Ovary (tissue), 7 donors: ENCODE measurements at regions not wholly inside any gene's neighbourhood (a gene's known extent, or its start where the extent isn't known, plus 50 kb on each side); places are given as distances from the start of the nearest gene placed in this dataset.

Source experiments
- DNase-seq, 5 donors: peaks; one replicate each; pipeline ENCODE4 v3.0.0-alpha.2; 2019 to 2020
- H3K27ac ChIP-seq, 2 donors: fragments of 200-600 bp; one replicate each; pipeline versions ENCODE4 v1.5.1 to v1.8.0; 2019 to 2022
- H3K27me3 ChIP-seq: fragments of 200-600 bp; one replicate; pipeline ENCODE4 v1.8.0; 2022
- H3K36me3 ChIP-seq: fragments of 200-600 bp; sonication (generic); one replicate; pipeline ENCODE4 v1.5.1; 2019
- H3K4me1 ChIP-seq: one replicate; pipeline ENCODE4 v1.8.1; 2013; ENCODE audit warnings: mild to moderate bottlenecking, moderate library complexity; ENCODE audit not compliant: insufficient read depth
- H3K4me3 ChIP-seq: fragments of 200-600 bp; sonication (generic); one replicate; pipeline ENCODE4 v1.5.1; 2017
- H3K9me3 ChIP-seq, 2 donors: fragments of 200-600 bp in 1 of 2; sonication (generic) in 1 of 2; one replicate each; pipeline versions ENCODE4 v1.5.1 to v1.8.1; 2013 to 2019; ENCODE audit warnings: mild to moderate bottlenecking in 1 of 2, moderate library complexity in 1 of 2
- CTCF ChIP-seq, 3 donors: fragments of 450-650 bp in 2 of 3; fragments of 200-600 bp in 1 of 3; IDR thresholded peaks; one replicate each; pipeline versions ENCODE4 v1.5.1 to v1.8.0; 2016 to 2022; ENCODE audit warnings: antibody characterized with exemption in 3 of 3, mild to moderate bottlenecking in 1 of 3
- EP300 ChIP-seq: sonication (generic); formaldehyde crosslinking; IDR thresholded peaks from one replicate; pipeline ENCODE4 v1.6.1; 2017; ENCODE audit warnings: antibody characterized with exemption
- POLR2A ChIP-seq: fragments of 450-650 bp; IDR thresholded peaks from one replicate; pipeline ENCODE4 v1.6.1; 2017; ENCODE audit warnings: antibody characterized with exemption, mild to moderate bottlenecking, moderate library complexity
- WGBS, 3 donors: extraction: QIAGEN DNeasy Blood & Tissue Kit in 1 of 3; methylation state at CpG; one replicate each; pipeline versions ENCODE4 v1.1.5 to v1.1.7; 2013 to 2017; 5-methylcytosine and 5-hydroxymethylcytosine counted together
- intact Hi-C, 4 donors: fragments of 100-400 bp; cut with DNase I; formaldehyde crosslinking; loops; one replicate each; pipeline versions ENCODE4 v1.11.0 to v1.15.1; 2022 to 2023
- donor health status: DM: no; HTN: no; CAD: no; lungs with moderate emphysema.
- donor health status: DM: no; HTN: no; CAD: no.
- donor health status: Bipolar disorder and iron deficiency.
- donor health status: DM: no; HTN: no; CAD: no.
- donor health status: DM: yes; HTN: yes; CAD: no.

GRCh38 chr6:23448281-23448680, 677.7 kb upstream of the NRSN1 start:
- DNase-seq: no peak
- H3K27me3 ChIP-seq: no peaks in the 10 kb centered on the region
- H3K4me1 ChIP-seq: no peaks in the 10 kb centered on the region
- H3K4me3 ChIP-seq: no peak overlapping the region
- H3K27ac ChIP-seq: no peak overlapping the region
- TF ChIP-seq EP300 (no peak), CTCF (IDR thresholded peaks at IDR 0.05) (no peak), POLR2A (no peak)
- intact Hi-C loops: no loop called here
- WGBS, 3 donors: 75 to 97% (median 95%) methylated on average over 2 of the region's 2 CpGs
- H3K9me3 ChIP-seq: no peaks in the 10 kb centered on the region
- H3K36me3 ChIP-seq: no peaks in the 10 kb centered on the region

- Histone ChIP-seq H3K9me3 (no peaks in the 10 kb centered on the region), H3K4me1 (no peaks in the 10 kb centered on the region), H3K4me3 (no peak overlapping the region), H3K27me3 (no peaks in the 10 kb centered on the region), H3K27ac (no peak overlapping the region), H3K36me3 (no peaks in the 10 kb centered on the region)
- intact Hi-C loops: no loop called here
- 56 to 61% (median 58%) methylated on average over 5 of the region's 5 CpGs for WGBS, 3 donors
- no peak for TF ChIP-seq EP300
- no peak for TF ChIP-seq CTCF (IDR thresholded peaks at IDR 0.05)
- no peak for TF ChIP-seq POLR2A
- no peak for DNase-seq
Observed at GRCh38 chr6:23454080-23454976, 671.7 kb upstream of the NRSN1 start.

- DNase-seq: no peak
- 91 to 96% (median 94%) methylated on average over 2 of the region's 2 CpGs for WGBS, 3 donors
- TF ChIP-seq CTCF (IDR thresholded peaks at IDR 0.05) (no peak), EP300 (no peak), POLR2A (no peak)
- no peaks in the 10 kb centered on the region for H3K9me3 ChIP-seq
- H3K27me3 ChIP-seq: no peaks in the 10 kb centered on the region
- H3K4me1 ChIP-seq: no peaks in the 10 kb centered on the region
- no peak overlapping the region for H3K27ac ChIP-seq
- H3K4me3 ChIP-seq: no peak overlapping the region
- intact Hi-C loops: no loop called here
- no peaks in the 10 kb centered on the region for H3K36me3 ChIP-seq
Observed at GRCh38 chr6:23455754-23456153, 670.3 kb upstream of the NRSN1 start.

- Histone ChIP-seq H3K27me3 (no peaks in the 10 kb centered on the region), H3K27ac (no peak overlapping the region), H3K4me3 (no peak overlapping the region), H3K36me3 (no peaks in the 10 kb centered on the region), H3K9me3 (no peaks in the 10 kb centered on the region), H3K4me1 (no peaks in the 10 kb centered on the region)
- no peak for DNase-seq
- TF ChIP-seq EP300: no peak
- TF ChIP-seq POLR2A: no peak
- TF ChIP-seq CTCF (IDR thresholded peaks at IDR 0.05): no peak
- intact Hi-C loops: no loop called here
Observed at GRCh38 chr6:23456396-23456795, 669.6 kb upstream of the NRSN1 start.
